ENCODE measurements at regions not wholly inside any gene's neighbourhood (a gene's known extent, or its start where the extent isn't known, plus 50 kb on each side); places are given as distances from the start of the nearest gene placed in this dataset.

GRCh38 chr1:227390525-227390924, 72.2 kb upstream of the CDC42BPA start (continued):
- no peak for TF ChIP-seq ELK1 (IDR thresholded peaks at IDR 0.05; ENCODE audit: low read depth, low read length)
- no peak for TF ChIP-seq CBX3 (IDR thresholded peaks at IDR 0.05; ENCODE audit: borderline replicate concordance, low read depth)
- TF ChIP-seq SPI1 (IDR thresholded peaks at IDR 0.05; ENCODE audit: borderline replicate concordance, insufficient read depth, low read depth, low read length) = no peak
- TF ChIP-seq PAX5 (IDR thresholded peaks at IDR 0.05; ENCODE audit: borderline replicate concordance, low read depth, low read length) = no peak
- TF ChIP-seq RELA (IDR thresholded peaks at IDR 0.05; ENCODE audit: borderline replicate concordance, partially characterized antibody) = no peak

- ChIA-PET SMC1A (ENCODE audit: uncharacterized antibody, unreplicated experiment) (no interaction called here), CTCF (no interaction called here), RAD21 (ENCODE audit: unreplicated experiment) (interaction anchor here (0.6 kb wide), 1 partner anchor 851 kb away, joined by 3 read pairs; no protein-coding TSS in a partner anchor), POLR2A (no interaction called here)
- intact Hi-C loops (cut with micrococcal nuclease; ENCODE audit: unreplicated experiment) (no loop called here), in situ Hi-C loops (cut with MboI) (no loop called here)
- no peak overlapping the region for H3K4me3 ChIP-seq
- no peaks in the 10 kb centered on the region for H3K9me3 ChIP-seq (replicated peaks; ENCODE audit: control insufficient read depth, insufficient read depth, low read length)
- no peak for TF ChIP-seq ZBED1 (IDR thresholded peaks at IDR 0.05; ENCODE audit: borderline replicate concordance)
- TF ChIP-seq MTA3 (IDR thresholded peaks at IDR 0.05; ENCODE audit: borderline replicate concordance, low read length) = no peak
- TF ChIP-seq EED (IDR thresholded peaks at IDR 0.05; ENCODE audit: low read depth) = no peak
- TF ChIP-seq SMAD1 (IDR thresholded peaks at IDR 0.05; ENCODE audit: low read depth, partially characterized antibody) = no peak
- no peak for TF ChIP-seq HDAC2 (IDR thresholded peaks at IDR 0.05)
- TF ChIP-seq NBN (IDR thresholded peaks at IDR 0.05) = no peak
- no peak for TF ChIP-seq TBL1XR1 (IDR thresholded peaks at IDR 0.05; ENCODE audit: low read depth, low read length)
- no peak for TF ChIP-seq SPI1 (IDR thresholded peaks at IDR 0.05; ENCODE audit: borderline replicate concordance, insufficient read depth, low read depth, low read length)
- TF ChIP-seq SRF (IDR thresholded peaks at IDR 0.05; ENCODE audit: low read depth in 2 of 2, low read length in 2 of 2) = no peak
- TF ChIP-seq STAT3 (IDR thresholded peaks at IDR 0.05; ENCODE audit: low read depth, low read length) = no peak
- TF ChIP-seq BCL3 (IDR thresholded peaks at IDR 0.05; ENCODE audit: borderline replicate concordance, insufficient read depth, low read depth, low read length, poor library complexity, severe bottlenecking) = no peak
- H4K20me1 ChIP-seq (ENCODE audit: control insufficient read depth, insufficient read depth) = no peaks in the 10 kb centered on the region
- H3K4me2 ChIP-seq (ENCODE audit: control insufficient read depth, insufficient read depth) = no peak overlapping the region
- H2AFZ ChIP-seq (ENCODE audit: control insufficient read depth, low read depth, low read length) = no peak overlapping the region
- no TSS peak for BruUV-seq (replicated peaks)
- FAIRE-seq = no peak
- no peak overlapping the region for H3K27ac ChIP-seq (ENCODE audit: control insufficient read depth, insufficient read depth)
- no peak overlapping the region for H3K9ac ChIP-seq (ENCODE audit: control insufficient read depth, insufficient read depth, low read length)
- no peaks in the 10 kb centered on the region for H3K27me3 ChIP-seq (replicated peaks in 1 of 2; ENCODE audit: control insufficient read depth in 2 of 2, insufficient read depth in 2 of 2, low read length in 1 of 2)
- H3K36me3 ChIP-seq (ENCODE audit: control insufficient read depth in 2 of 2, insufficient read depth in 2 of 2, low read length in 1 of 2) = no peaks in the 10 kb centered on the region
- DNase-seq (ENCODE audit: low read depth, low spot score) = no peak
- no peaks in the 10 kb centered on the region for H3K4me1 ChIP-seq (ENCODE audit: control insufficient read depth, insufficient read depth, low read length)
- no peak for ATAC-seq
- 20% methylated on average over 4 of the region's 4 CpGs for WGBS (ENCODE audit: insufficient coverage, insufficient replicate concordance, low lambda C conversion rate, missing lambda C conversion rate)
- H3K79me2 ChIP-seq (ENCODE audit: control insufficient read depth, insufficient read depth, low read length) = no peaks in the 10 kb centered on the region
Observed at GRCh38 chr1:227388214-227389168, 70.2 kb upstream of the CDC42BPA start.

All from GM12878 (cell line).